Calu3 (cell line): ENCODE measurements at regions not wholly inside any gene's neighbourhood (a gene's known extent, or its start where the extent isn't known, plus 50 kb on each side); places are given as distances from the start of the nearest gene placed in this dataset.
"Not testable (repeated sequence)": the region's sequence is repeated elsewhere in the genome, so short reads cannot be mapped to it uniquely, and the experiment has no call there.

Experiments used
- BruUV-seq: library from RNA; stranded (reverse); fragments of 400-500 nt; replicated peaks from 2 replicates; lab custom pipeline; 2021; lab: Mats Ljungman, UMichigan
- CTCF ChIA-PET: fragments of 300-600 bp; sonication (Branson Sonifier 250); formaldehyde crosslinking; loops from one replicate; lab custom pipeline; 2022; ENCODE audit warnings: antibody characterized with exemption; lab: Charles Lee
- DNase-seq: peaks from one replicate; pipeline ENCODE4 v3.0.0; 2022
- H3K27ac Mint-ChIP-seq: one replicate; pipeline ENCODE4 v1.8.0; 2022; ENCODE audit warnings: mixed read lengths; ENCODE audit not compliant: unreplicated experiment
- H3K27me3 Mint-ChIP-seq: one replicate; pipeline ENCODE4 v1.8.0; 2022; ENCODE audit warnings: mixed read lengths; ENCODE audit not compliant: unreplicated experiment
- H3K36me3 Mint-ChIP-seq: one replicate; pipeline ENCODE4 v1.8.0; 2022; ENCODE audit warnings: mild to moderate bottlenecking, moderate library complexity, mixed read lengths; ENCODE audit not compliant: insufficient read depth, unreplicated experiment
- H3K4me1 Mint-ChIP-seq: one replicate; pipeline ENCODE4 v1.8.0; 2022; ENCODE audit warnings: mild to moderate bottlenecking, low read depth, mixed read lengths; ENCODE audit not compliant: unreplicated experiment
- H3K4me3 Mint-ChIP-seq: one replicate; pipeline ENCODE4 v1.8.0; 2022; ENCODE audit warnings: mild to moderate bottlenecking, low read depth, moderate library complexity, mixed read lengths; ENCODE audit not compliant: unreplicated experiment
- H3K9me3 Mint-ChIP-seq: one replicate; pipeline ENCODE4 v1.8.0; 2022; ENCODE audit warnings: low read depth, mixed read lengths; ENCODE audit not compliant: unreplicated experiment
- CTCF ChIP-seq: fragments of 200-600 bp; IDR thresholded peaks from one replicate; pipeline ENCODE4 v1.8.0; 2022; ENCODE audit warnings: antibody characterized with exemption; ENCODE audit not compliant: unreplicated experiment
- intact Hi-C: fragments of 100-400 bp; cut with micrococcal nuclease; formaldehyde crosslinking; loops from one replicate; pipeline ENCODE4 v1.10.0; 2022; ENCODE audit not compliant: unreplicated experiment

DNA sequence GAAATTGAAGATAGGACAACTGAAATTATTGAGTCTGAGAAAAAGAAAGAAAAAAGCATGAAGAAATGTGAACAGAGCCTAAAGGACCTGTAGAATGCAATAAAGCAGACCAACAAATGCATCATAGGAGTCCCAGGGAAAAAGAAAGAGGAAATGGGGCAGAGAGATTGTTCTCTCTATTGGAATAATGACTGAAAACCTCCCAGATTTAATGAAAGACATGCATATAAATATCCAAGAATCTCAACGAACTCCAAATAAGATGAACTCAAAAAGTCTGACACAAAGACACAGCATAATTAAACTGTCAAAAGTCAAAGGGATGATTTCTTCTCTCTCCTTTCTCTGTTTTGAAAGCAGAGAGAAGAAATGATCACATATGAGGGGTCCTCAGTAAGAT, 124.7 kb downstream of the MEX3B start:
- no peak for DNase-seq
- TF ChIP-seq CTCF, result no peak
- Mint-ChIP-seq H3K27ac (no peak overlapping the region), H3K36me3 (no peaks in the 10 kb centered on the region), H3K4me3 (no peak overlapping the region), H3K27me3 (no peaks in the 10 kb centered on the region), H3K4me1 (no peaks in the 10 kb centered on the region), H3K9me3 (peaks cover 13% of the 10 kb centered on the region)
- BruUV-seq, result no TSS peak
- intact Hi-C loops, result loop anchor here (10.0 kb wide), 1 partner anchor 264 kb away; no protein-coding TSS in a partner anchor
- CTCF ChIA-PET, result no interaction called here

DNA sequence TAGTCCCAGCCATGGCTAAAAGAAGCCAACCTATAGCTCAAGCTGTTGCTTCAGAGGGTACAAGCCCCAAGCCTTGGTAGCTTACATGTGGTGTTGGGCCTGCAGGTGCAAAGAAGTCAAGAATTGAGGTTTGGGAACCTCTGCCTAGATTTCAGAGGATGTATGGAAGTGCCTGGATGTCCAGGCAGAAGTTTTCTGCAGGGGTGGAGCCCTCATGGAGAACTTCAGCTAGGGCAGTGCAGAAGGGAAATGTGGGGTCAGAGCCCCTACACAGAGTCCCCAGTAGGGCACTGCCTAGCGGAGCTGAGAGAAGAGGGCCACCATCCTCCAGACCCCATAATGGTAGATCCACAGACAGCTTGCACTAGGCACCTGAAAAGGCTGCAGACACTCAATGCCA, 127.1 kb downstream of the MEX3B start:
- H3K36me3 Mint-ChIP-seq, H3K27me3 Mint-ChIP-seq, H3K9me3 Mint-ChIP-seq, BruUV-seq, intact Hi-C loops, DNase-seq, H3K4me1 Mint-ChIP-seq, H3K27ac Mint-ChIP-seq, CTCF ChIA-PET, H3K4me3 Mint-ChIP-seq: not testable (repeated sequence)

GRCh38 chr15:81916451-81916850, 129.4 kb downstream of the MEX3B start:
- CTCF ChIA-PET, result no interaction called here
- intact Hi-C loops, result no loop called here
- peaks cover 9% of the 10 kb centered on the region for H3K9me3 Mint-ChIP-seq

GRCh38 chr15:81915990-81916389, 129.8 kb downstream of the MEX3B start:
- Mint-ChIP-seq H3K36me3 (no peaks in the 10 kb centered on the region), H3K27ac (no peak overlapping the region), H3K27me3 (no peaks in the 10 kb centered on the region), H3K4me3 (no peak overlapping the region), H3K4me1 (no peaks in the 10 kb centered on the region), H3K9me3 (peaks cover 9% of the 10 kb centered on the region)
- no peak for DNase-seq
- TF ChIP-seq CTCF, result no peak
- intact Hi-C loops, result no loop called here
- CTCF ChIA-PET, result no interaction called here
- no TSS peak for BruUV-seq

More at GRCh38 chr15:81916451-81916850, 129.4 kb downstream of the MEX3B start:
- TF ChIP-seq CTCF, result no peak
- no TSS peak for BruUV-seq
- Mint-ChIP-seq H3K27ac (no peak overlapping the region), H3K4me3 (no peak overlapping the region), H3K36me3 (no peaks in the 10 kb centered on the region), H3K4me1 (no peaks in the 10 kb centered on the region), H3K27me3 (no peaks in the 10 kb centered on the region)
- no peak for DNase-seq

DNA sequence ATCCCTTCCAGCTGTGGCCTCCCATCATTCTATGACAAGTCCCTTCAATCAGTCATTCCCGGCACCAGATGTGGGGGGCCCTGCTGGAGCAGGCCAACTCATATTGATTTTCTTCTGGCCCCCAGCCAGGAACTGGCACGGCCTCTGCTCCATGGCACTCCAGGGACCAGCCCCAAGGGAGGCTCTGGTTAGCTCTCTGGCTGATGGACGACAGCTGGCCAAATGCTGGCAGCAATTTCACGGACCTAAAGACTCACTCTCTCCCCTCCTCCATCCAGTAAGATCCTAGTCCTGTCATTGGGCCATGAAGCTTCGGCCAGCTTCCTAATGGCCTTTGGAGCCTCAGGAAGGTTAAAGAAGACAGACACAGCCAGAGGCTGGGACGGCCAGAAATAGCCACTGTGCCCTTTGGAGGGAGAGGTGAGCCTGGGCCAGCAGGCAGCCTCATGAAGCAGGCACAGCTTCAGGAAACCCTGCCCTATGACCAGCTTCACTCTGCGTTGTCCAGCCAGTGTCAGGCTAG, 131.0 kb downstream of the MEX3B start:
- BruUV-seq, result no TSS peak
- peaks cover 9% of the 10 kb centered on the region for H3K9me3 Mint-ChIP-seq
- peak; percentile 35 for DNase-seq
- no peaks in the 10 kb centered on the region for H3K4me1 Mint-ChIP-seq
- H3K27ac Mint-ChIP-seq, result no peak overlapping the region
- no peak overlapping the region for H3K4me3 Mint-ChIP-seq
- TF ChIP-seq CTCF, result no peak
- no peaks in the 10 kb centered on the region for H3K36me3 Mint-ChIP-seq
- H3K27me3 Mint-ChIP-seq, result no peaks in the 10 kb centered on the region
- CTCF ChIA-PET, result no interaction called here
- intact Hi-C loops, result no loop called here
